SJCRH30 (cell line): ENCODE measurements at regions not wholly inside any gene's neighbourhood (a gene's known extent, or its start where the extent isn't known, plus 50 kb on each side); places are given as distances from the start of the nearest gene placed in this dataset.
"Not testable (repeated sequence)": the region's sequence is repeated elsewhere in the genome, so short reads cannot be mapped to it uniquely, and the experiment has no call there.

ENCODE experiments used
- DNase-seq, 2 experiments: peaks; one replicate each; pipeline ENCODE4 v3.0.0-alpha.2; 2015 to 2020
- H3K27ac ChIP-seq: fragments of 250-450 bp; sonication (Bioruptor Pico); 2 replicates; pipeline ENCODE4 v1.5.1; 2020; ENCODE audit warnings: mild to moderate bottlenecking, moderate library complexity
- H3K27me3 ChIP-seq: fragments of 250-450 bp; sonication (Bioruptor Pico); 2 replicates; pipeline ENCODE4 v1.5.1; 2020; ENCODE audit warnings: mild to moderate bottlenecking, moderate library complexity
- H3K36me3 ChIP-seq: fragments of 250-450 bp; sonication (Bioruptor Pico); 2 replicates; pipeline ENCODE4 v1.5.1; 2020; ENCODE audit warnings: mild to moderate bottlenecking, moderate library complexity
- H3K4me1 ChIP-seq: fragments of 250-450 bp; sonication (Bioruptor Pico); 2 replicates; pipeline ENCODE4 v1.5.1; 2020; ENCODE audit warnings: mild to moderate bottlenecking, moderate library complexity
- H3K4me3 ChIP-seq: fragments of 250-450 bp; sonication (Bioruptor Pico); 2 replicates; pipeline ENCODE4 v1.5.1; 2020; ENCODE audit warnings: mild to moderate bottlenecking, moderate library complexity
- H3K9me3 ChIP-seq: fragments of 250-450 bp; sonication (Bioruptor Pico); replicated peaks from 2 replicates; pipeline ENCODE4 v1.5.1; 2020; ENCODE audit warnings: mild to moderate bottlenecking, moderate library complexity

DNA sequence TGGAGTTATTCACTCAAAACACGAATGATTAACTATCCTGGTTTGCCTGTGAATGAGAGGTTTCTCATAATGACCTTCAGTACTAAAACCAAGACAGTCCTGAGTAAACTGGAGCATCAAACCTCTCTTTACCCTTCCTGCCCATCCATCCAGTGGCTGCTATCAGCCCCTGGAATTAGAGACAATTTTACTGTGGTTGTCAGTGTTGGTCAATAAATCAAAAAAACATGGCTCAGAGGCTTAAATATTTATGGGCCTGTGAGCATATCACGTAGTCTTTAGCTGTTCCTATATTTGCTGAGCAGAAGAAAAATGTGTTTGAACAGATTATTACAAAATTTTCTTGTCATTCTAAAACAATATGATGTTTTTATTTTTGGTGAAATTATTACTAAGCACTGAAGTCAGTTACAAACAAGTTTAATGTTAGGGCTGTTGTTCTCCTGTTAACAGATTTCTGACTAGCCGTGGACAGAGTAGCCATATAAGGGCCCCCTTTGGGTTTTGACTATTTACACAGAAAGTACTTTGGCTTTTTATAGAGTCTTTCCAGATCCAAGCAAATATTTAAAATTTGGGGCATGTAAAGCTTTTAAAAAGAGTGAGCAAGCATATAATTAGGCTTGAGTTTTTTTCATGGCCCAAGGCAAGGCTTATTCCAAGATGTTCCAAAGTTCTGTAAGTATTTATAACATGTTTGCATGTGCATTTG lies 580.9 kb downstream of the DIPK2A start:
- H3K27me3 ChIP-seq, result no peaks in the 10 kb centered on the region
- H3K9me3 ChIP-seq, result no peaks in the 10 kb centered on the region
- no peaks in the 10 kb centered on the region for H3K36me3 ChIP-seq
- DNase-seq, result no peak
- H3K4me3 ChIP-seq, result no peak overlapping the region
- H3K27ac ChIP-seq, result no peak overlapping the region
- H3K4me1 ChIP-seq, result no peaks in the 10 kb centered on the region

DNA sequence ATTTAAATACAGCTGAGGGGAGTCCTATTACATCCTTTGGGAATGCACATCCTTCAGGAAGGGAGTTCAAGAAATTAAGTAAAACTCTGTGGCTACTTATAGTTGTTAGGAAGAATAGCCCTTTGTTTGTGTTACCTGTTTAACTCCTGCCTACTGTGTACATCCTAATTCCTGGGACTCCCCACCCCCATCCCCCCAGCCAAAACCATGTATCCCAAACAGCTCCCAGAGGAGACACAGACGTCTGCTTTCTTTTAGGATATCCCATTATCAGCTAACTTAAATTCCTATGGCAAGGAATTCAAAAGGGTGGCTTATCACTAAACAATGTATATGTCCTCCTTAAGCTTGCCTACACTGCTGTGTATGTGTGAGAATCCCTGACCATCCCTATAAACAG lies 581.7 kb downstream of the DIPK2A start:
- Histone ChIP-seq H3K36me3 (no peaks in the 10 kb centered on the region), H3K27me3 (no peaks in the 10 kb centered on the region), H3K4me1 (no peaks in the 10 kb centered on the region), H3K27ac (no peak overlapping the region), H3K9me3 (no peaks in the 10 kb centered on the region), H3K4me3 (no peak overlapping the region)
- no peak for DNase-seq

DNA sequence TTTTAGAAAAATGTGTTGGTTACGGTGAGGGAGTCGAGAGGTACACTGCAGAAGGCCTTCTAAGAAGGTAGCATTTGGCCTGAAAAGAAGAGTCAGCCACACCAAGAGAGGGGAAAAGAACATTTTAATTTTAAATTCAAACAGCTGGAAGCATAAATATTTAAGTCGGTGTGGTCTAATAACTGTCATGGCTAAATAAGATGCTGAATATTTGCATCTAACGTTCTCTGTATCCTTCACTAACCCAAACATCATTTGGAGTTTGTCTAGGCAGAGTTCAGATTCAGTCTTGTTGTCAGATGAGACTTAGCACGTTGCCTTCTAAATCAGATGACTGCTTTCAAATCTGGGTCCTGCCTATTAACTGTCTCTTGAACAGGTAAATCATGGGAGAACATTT lies 583.3 kb downstream of the DIPK2A start:
- H3K4me3 ChIP-seq, result no peak overlapping the region
- DNase-seq, result no peak
- no peak overlapping the region for H3K27ac ChIP-seq
- no peaks in the 10 kb centered on the region for H3K27me3 ChIP-seq
- H3K4me1 ChIP-seq, result no peaks in the 10 kb centered on the region
- H3K36me3 ChIP-seq, result no peaks in the 10 kb centered on the region
- no peaks in the 10 kb centered on the region for H3K9me3 ChIP-seq

DNA sequence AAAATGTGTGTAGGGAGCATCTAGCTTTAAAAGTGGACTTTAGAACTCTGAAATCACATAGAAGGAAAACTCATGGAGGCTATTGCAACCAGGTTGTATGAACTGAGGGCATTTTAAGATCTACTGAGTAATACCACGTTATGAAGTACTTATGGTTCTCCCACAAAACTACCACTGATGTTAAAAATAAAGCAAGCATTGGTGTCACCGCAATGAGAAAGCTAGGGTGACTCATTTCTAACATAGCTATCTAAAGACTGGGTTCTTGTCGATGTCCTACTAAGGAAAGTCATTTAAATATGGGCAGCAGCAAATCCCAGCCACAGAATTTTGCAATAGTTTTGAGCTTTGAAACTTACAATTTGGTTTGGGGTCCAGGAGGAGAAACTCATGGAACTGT lies 584.8 kb downstream of the DIPK2A start:
- no peak for DNase-seq
- Histone ChIP-seq H3K27ac (no peak overlapping the region), H3K27me3 (no peaks in the 10 kb centered on the region), H3K9me3 (no peaks in the 10 kb centered on the region), H3K4me3 (no peak overlapping the region), H3K4me1 (no peaks in the 10 kb centered on the region), H3K36me3 (no peaks in the 10 kb centered on the region)

DNA sequence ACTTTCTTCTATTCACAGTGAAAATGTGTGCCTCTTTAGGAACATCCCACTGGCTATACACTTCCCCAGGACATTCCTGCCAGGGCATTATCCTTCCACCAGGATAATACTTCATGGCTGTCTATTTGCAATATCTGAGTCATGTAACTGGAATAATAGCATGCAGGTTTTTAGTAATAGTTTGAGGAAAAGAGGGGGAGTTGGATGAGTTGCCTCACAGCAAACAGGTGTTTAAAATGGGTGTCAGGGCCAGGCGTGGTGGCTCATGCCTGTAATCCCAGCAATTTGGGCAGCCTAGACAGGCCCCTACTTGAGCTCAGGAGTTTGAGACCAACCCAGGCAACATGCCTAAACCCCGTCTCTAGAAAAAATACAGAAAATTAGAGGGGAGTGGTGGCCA lies 585.9 kb downstream of the DIPK2A start:
- Histone ChIP-seq H3K36me3 (no peaks in the 10 kb centered on the region), H3K27ac (no peak overlapping the region), H3K27me3 (no peaks in the 10 kb centered on the region), H3K4me3 (no peak overlapping the region), H3K9me3 (no peaks in the 10 kb centered on the region), H3K4me1 (no peaks in the 10 kb centered on the region)
- no peak for DNase-seq

DNA sequence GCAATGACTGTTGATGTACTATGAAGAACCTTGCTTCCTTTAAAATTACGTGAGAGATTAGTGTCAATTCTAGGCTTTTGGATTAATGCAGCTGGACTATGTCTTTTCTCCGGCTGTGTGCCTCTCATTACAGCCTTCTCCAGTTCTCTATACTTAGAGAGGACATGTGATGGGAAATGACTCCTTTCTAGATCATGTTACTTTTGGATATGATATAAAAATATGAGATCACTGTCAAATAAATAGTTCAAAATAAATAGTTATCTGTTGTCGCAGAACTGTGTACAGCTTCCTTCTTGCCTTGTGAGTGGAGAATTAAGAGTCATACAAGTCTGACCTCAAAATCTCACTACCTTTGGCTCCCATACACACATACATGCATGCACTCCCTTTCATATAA lies 592.4 kb downstream of the DIPK2A start:
- Histone ChIP-seq H3K27me3 (no peaks in the 10 kb centered on the region), H3K27ac (no peak overlapping the region), H3K4me3 (no peak overlapping the region), H3K9me3 (no peaks in the 10 kb centered on the region), H3K36me3 (no peaks in the 10 kb centered on the region), H3K4me1 (no peaks in the 10 kb centered on the region)
- DNase-seq, result no peak

DNA sequence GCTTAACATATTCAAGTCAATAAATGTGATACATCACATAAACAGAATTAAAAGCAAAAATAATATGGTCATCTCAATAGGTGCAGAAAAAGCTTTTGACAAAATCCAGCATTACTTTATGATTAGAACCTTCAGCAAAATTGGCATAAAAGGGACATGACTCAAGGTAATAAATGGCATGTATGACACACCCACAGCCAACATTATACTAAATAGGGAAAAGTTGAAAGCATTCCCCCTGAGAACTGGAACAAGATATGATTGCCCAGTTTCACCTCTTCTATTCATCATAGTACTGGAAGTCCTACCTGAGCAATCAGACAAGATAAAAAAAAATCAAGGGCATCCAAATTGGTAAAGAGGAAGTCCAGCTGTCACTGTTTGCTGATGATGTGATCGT lies 594.7 kb downstream of the DIPK2A start:
- H3K4me3 ChIP-seq, result no peak overlapping the region

DNA sequence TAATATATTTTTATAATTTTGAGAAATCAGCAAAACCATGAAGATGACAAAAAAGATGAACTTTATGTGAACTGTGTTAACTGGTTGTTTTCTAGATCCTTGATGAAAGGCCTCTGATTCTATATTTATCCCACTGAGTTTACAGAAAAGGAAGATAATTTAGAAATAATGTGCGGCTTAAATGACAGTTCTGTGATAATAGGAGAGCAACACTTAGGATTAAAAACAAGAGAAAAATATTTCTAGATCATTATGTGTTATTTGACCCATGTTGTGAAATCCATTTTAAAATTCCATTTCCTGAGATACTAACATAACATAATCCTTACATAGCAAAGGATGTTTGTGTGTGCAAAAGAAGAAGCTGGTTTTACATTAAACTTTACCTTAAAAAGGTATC lies 598.0 kb downstream of the DIPK2A start:
- Histone ChIP-seq H3K9me3 (no peaks in the 10 kb centered on the region), H3K4me3 (no peak overlapping the region), H3K27ac (no peak overlapping the region), H3K36me3 (no peaks in the 10 kb centered on the region), H3K4me1 (no peaks in the 10 kb centered on the region), H3K27me3 (no peaks in the 10 kb centered on the region)
- DNase-seq, result no peak

More for the DNA sequence above, 594.7 kb downstream of the DIPK2A start:
- H3K27me3 ChIP-seq, result no peaks in the 10 kb centered on the region
- DNase-seq, result no peak
- H3K27ac ChIP-seq, result no peak overlapping the region
- no peaks in the 10 kb centered on the region for H3K4me1 ChIP-seq
- H3K36me3 ChIP-seq, result no peaks in the 10 kb centered on the region
- no peaks in the 10 kb centered on the region for H3K9me3 ChIP-seq

DNA sequence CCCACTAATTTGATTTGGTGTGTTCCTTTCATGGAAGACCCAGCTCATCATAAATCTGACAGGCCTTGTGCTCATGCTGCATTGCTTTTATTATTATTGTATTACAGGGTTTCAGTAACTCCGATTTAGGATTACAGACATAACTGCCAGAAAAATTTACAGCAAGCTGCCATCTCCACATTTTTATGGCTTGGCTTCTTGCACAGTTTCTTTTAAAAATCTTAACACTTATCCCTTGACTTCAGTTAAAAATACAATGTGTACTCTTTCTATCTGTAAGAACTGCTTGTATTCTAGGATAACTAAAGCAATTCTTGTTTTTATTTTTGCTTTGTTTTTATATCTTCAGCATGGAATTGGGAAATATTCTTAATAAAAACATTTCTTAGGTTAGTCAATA lies 612.2 kb downstream of the DIPK2A start:
- Histone ChIP-seq H3K27ac (no peak overlapping the region), H3K9me3 (no peaks in the 10 kb centered on the region), H3K4me1 (no peaks in the 10 kb centered on the region), H3K4me3 (no peak overlapping the region), H3K27me3 (no peaks in the 10 kb centered on the region), H3K36me3 (no peaks in the 10 kb centered on the region)
- DNase-seq, result no peak

DNA sequence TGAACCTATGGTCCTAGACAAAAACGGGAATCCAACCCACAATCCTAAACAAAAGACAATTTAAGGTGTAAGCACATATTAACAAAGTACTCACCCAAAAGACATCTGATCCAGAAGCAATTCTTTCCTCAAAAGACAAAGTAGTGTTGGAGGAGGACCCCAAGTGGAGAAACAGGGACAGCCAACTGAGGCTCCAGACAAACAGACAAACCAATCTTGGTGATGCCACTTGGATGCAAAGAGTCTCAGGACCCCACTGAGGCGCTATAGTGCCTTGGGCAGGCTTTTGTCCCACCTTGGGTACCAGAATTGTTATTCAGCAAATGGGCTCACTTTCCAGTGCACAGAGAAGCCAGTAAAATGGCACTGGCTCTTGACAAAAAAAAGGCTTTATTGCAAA lies 613.8 kb downstream of the DIPK2A start:
- no peaks in the 10 kb centered on the region for H3K4me1 ChIP-seq
- peak in 1 of 2 experiments; percentile 2 for DNase-seq
- no peaks in the 10 kb centered on the region for H3K36me3 ChIP-seq
- 0 out of 2 replicates have a peak, but pooled peaks cover 4% of the 10 kb centered on the region for H3K27me3 ChIP-seq
- no peak overlapping the region for H3K27ac ChIP-seq
- H3K9me3 ChIP-seq, result no peaks in the 10 kb centered on the region
- no peak overlapping the region for H3K4me3 ChIP-seq

DNA sequence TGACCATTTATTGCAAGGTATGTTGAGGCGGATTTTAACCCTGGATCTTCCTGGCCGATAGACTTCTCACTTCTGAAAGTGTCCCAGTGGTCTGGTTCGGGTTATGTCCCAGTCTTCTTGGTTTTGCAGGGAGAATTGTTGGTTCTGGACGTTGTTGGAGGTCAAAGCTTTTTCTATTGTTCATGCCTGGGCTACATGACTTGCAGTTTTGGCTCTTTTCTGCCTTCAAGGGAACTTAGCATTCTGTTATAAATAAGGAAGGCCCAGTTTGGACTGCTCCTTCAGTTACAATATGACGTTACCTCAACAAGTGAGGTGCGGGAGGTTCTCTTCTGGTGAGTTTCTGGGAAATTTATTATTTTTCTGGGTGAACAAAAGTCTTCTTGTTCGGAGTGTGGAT lies 614.3 kb downstream of the DIPK2A start:
- Histone ChIP-seq H3K27me3 (0 out of 2 replicates have a peak, but pooled peaks cover 4% of the 10 kb centered on the region), H3K9me3 (no peaks in the 10 kb centered on the region), H3K36me3 (no peaks in the 10 kb centered on the region), H3K4me1 (no peaks in the 10 kb centered on the region), H3K27ac (no peak overlapping the region), H3K4me3 (no peak overlapping the region)
- no peak for DNase-seq

DNA sequence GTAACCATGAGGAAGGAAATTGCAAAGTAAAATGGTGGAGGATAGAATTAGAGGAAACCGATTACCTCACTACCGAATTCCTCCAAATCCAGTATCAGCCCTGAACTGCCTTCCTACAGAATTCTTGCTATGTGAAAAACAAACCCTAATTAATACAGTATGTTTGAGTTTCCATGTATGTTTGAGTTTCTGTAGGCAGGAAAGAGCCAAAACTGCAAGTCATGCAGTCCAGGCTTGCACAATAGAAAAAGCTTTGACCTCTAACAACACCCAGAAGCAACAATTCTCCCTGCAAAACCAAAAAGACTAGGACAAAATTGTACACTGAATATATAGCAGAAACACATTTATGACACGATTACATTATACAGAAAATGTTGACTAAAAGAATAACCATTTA lies 614.8 kb downstream of the DIPK2A start:
- H3K27ac ChIP-seq, result no peak overlapping the region
- H3K27me3 ChIP-seq, result 0 out of 2 replicates have a peak, but pooled peaks cover 4% of the 10 kb centered on the region
- H3K36me3 ChIP-seq, result no peaks in the 10 kb centered on the region
- no peak overlapping the region for H3K4me3 ChIP-seq
- H3K9me3 ChIP-seq, result no peaks in the 10 kb centered on the region
- H3K4me1 ChIP-seq, result no peaks in the 10 kb centered on the region
- no peak for DNase-seq

DNA sequence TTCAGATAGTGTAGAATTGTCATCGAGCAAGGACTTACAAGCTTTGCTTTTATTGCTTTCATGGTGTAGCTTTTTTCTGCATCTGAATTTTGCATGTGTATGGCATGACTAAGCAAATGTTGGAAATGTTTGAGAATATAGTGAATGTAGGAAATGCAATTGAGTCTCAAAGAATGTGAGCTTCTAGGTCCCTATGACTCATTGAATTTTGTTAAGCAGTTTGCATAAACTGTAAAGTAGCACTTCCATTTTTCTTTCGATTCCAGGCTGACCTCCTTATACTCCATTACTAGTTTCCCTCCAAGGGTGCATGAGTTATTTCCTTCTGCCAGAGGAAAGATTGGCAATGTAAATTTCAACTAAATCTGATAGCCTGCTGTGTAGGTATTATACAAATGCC lies 619.2 kb downstream of the DIPK2A start:
- Histone ChIP-seq H3K36me3 (no peaks in the 10 kb centered on the region), H3K9me3 (no peaks in the 10 kb centered on the region), H3K27ac (no peak overlapping the region), H3K4me1 (no peaks in the 10 kb centered on the region), H3K4me3 (no peak overlapping the region), H3K27me3 (0 out of 2 replicates have a peak, but pooled peaks cover 4% of the 10 kb centered on the region)
- no peak for DNase-seq

DNA sequence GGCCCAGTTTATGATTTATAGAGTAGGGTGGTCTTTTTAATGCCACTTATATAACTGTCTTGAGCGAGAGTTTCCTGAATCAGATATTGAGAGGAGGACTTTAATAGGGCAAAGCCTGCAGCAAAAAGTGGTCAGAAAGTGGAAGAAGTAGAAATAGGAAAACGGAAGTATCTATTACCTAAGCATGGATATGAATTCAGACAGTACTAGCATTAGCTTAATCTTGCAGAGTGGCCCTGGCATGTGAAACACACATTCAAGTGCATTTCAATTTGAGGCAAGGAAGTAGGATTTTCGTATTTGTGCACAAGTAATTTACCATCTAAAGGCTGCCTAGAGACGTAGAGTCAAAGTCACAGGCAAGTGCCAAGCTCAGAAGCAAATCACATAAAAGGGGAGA lies 622.3 kb downstream of the DIPK2A start:
- H3K27me3 ChIP-seq, result 0 out of 2 replicates have a peak, but pooled peaks cover 4% of the 10 kb centered on the region
- DNase-seq, result no peak
- no peaks in the 10 kb centered on the region for H3K4me1 ChIP-seq
- H3K9me3 ChIP-seq, result no peaks in the 10 kb centered on the region
- no peak overlapping the region for H3K27ac ChIP-seq
- no peak overlapping the region for H3K4me3 ChIP-seq
- H3K36me3 ChIP-seq, result no peaks in the 10 kb centered on the region

DNA sequence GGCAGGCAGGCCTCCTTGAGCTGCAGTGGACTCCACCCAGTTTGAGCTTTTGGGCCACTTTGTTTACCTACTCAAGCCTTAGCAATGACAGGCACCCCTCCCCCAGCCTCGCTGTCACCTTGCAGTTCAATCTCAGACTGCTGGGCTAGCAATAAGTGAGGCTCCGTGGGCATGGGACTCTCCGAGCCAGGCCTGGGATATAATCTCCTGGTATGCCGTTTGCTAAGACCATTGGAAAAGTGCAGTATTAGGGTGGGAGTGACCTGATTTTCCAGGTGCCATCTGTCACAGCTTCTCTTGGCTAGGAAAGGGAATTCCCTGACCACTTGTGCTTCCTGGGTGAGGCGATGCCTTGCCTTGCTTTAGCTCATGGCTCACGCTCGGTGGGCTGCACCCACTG lies 648.6 kb downstream of the DIPK2A start:
- H3K9me3 ChIP-seq, H3K27me3 ChIP-seq, H3K27ac ChIP-seq, H3K4me3 ChIP-seq, H3K36me3 ChIP-seq, H3K4me1 ChIP-seq, DNase-seq: not testable (repeated sequence)

DNA sequence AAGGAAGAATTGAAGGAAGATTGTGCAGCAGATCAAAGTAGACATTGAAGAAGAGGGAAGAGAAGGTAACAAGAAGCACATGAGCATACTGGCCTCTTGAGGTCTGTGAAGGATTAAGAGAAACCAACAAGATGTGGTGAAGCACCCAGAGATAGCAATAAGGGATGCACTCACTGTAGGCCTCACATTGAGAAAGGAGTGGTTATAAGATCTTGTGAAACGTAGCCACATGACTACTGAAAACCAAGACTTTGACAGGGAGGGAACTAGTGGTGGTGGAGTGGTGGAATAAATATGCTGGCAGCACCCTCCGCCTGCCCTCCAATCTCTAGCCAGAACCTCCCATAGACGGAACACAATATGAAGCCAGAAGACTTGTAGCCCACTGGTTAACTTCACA lies 651.2 kb downstream of the DIPK2A start:
- DNase-seq, result no peak
- Histone ChIP-seq H3K27me3 (no peaks in the 10 kb centered on the region), H3K9me3 (no peaks in the 10 kb centered on the region), H3K4me1 (no peaks in the 10 kb centered on the region), H3K36me3 (no peaks in the 10 kb centered on the region), H3K27ac (no peak overlapping the region), H3K4me3 (no peak overlapping the region)
